Astrocyte of the spinal cord (primary cell): ENCODE measurements at regions not wholly inside any gene's neighbourhood (a gene's known extent, or its start where the extent isn't known, plus 50 kb on each side); places are given as distances from the start of the nearest gene placed in this dataset.

Source experiments
- DNase-seq: peaks from one replicate; pipeline ENCODE4 v3.0.0; 2011; ENCODE audit warnings: low read depth, low spot score
- H3K4me3 ChIP-seq: 2 replicates; pipeline ENCODE4 v1.5.1; 2011; ENCODE audit warnings: low read depth, mild to moderate bottlenecking, low read length, moderate library complexity
- CTCF ChIP-seq: IDR thresholded peaks from 2 replicates; pipeline ENCODE4 v1.5.1; 2012; ENCODE audit warnings: low read depth, mild to moderate bottlenecking, low read length, inconsistent platforms
- in situ Hi-C: cut with HindIII; loops from 2 replicates; pipeline ENCODE4 v1.10.0; 2017; ENCODE audit warnings: low sequenced_read_pairs

GRCh38 chr5:97937846-97938245, 754.8 kb upstream of the RIOK2 start:
- in situ Hi-C loops, result no loop called here
- DNase-seq, result no peak
- H3K4me3 ChIP-seq, result no peak overlapping the region
- no peak for TF ChIP-seq CTCF

- in situ Hi-C loops, result no loop called here
- TF ChIP-seq CTCF, result no peak
- no peak overlapping the region for H3K4me3 ChIP-seq
- no peak for DNase-seq
These were observed 760.0 kb upstream of the RIOK2 start for GRCh38 chr5:97943036-97943435.

- no peak for DNase-seq
- in situ Hi-C loops, result no loop called here
- no peak for TF ChIP-seq CTCF
- no peak overlapping the region for H3K4me3 ChIP-seq
These were observed 768.1 kb upstream of the RIOK2 start for GRCh38 chr5:97951139-97951538.

GRCh38 chr5:97955450-97955849, 772.4 kb upstream of the RIOK2 start:
- in situ Hi-C loops, result no loop called here
- H3K4me3 ChIP-seq, result no peak overlapping the region
- no peak for TF ChIP-seq CTCF
- DNase-seq, result no peak

- DNase-seq, result no peak
- in situ Hi-C loops, result no loop called here
- no peak overlapping the region for H3K4me3 ChIP-seq
- TF ChIP-seq CTCF, result no peak
These were observed 784.2 kb upstream of the RIOK2 start for GRCh38 chr5:97967292-97967691.

GRCh38 chr5:97968346-97968745, 785.3 kb upstream of the RIOK2 start:
- in situ Hi-C loops, result no loop called here
- TF ChIP-seq CTCF, result no peak
- no peak for DNase-seq
- no peak overlapping the region for H3K4me3 ChIP-seq

- no peak for TF ChIP-seq CTCF
- DNase-seq, result peak; percentile 10
- no peak overlapping the region for H3K4me3 ChIP-seq
- in situ Hi-C loops, result no loop called here
These were observed 793.7 kb upstream of the RGMB start for GRCh38 chr5:97979740-97980139.
